Globus pallidus (tissue), 1 donor: ENCODE measurements at regions not wholly inside any gene's neighbourhood (a gene's known extent, or its start where the extent isn't known, plus 50 kb on each side); places are given as distances from the start of the nearest gene placed in this dataset.

Experiments
- DNase-seq: peaks from one replicate; pipeline ENCODE4 v3.0.0-alpha.2; 2015; ENCODE audit warnings: low spot score

DNA sequence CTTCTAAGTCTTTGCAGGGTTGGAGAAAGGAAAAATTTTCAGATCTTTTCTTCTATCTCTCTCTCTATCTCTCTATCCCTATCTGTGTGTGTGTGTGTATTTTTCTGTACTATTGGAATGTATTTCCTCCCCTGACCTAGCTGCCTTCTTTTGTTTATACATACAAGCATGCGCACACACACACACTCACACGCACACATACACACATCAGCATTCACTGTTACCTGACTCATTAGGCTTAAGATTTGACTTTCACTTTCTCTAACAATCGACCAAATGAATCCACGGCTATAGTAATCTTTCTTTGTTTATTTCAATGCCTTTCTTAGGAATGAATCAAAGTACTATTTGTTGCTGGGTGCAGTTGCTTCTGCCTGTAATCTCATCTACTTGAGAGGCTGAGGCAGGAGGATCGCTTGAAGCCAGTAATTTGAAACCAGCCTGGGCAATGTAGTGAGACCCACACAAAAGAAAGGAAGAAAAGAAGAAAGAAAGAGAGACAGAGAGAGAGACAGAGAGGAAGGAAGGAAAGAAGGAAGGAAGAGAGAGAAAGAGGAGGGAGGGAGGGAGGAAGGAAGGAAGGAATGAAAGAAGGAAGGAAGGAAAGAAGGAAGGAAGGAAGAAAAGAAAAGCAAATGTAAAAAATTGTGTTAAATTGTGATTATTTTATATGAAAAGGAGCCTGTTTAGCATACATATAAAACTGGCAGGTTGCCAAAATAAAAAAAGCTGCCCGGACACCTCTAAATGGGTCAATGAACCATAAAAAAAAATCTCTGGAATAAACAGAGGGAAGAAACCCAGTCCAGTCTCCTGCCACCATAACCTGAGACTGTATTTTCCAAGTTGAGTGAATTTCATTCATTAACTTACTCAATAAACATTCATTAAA lies 206.8 kb downstream of the ZNF326 start:
- no peak for DNase-seq

DNA sequence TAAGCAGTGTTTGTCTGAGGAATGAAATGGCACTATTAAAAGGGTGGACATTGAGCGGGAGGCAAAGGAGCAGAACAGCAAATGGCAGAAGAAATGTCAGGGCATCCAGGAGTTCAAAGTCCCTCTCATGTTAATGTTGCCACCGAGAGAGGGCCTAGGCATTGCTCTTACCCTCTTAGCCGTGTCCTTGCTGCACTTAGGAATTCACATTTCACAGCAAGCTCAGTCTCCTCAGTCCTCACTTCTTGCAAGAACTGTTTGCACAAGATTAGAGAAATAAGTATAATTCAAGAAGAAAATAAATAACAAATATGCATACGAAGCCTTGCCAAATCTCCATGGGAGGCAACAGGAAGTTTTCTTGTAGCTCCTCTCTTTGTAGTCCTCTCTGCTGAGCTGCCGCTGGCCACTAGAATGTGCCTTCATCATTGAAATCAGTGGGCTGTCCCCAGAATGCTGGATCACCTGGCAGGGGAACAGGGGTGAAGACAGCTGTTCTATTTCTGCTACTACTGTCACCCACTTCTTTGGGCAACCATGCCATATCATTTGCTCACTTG lies 205.8 kb downstream of the ZNF326 start:
- DNase-seq, result no peak

DNA sequence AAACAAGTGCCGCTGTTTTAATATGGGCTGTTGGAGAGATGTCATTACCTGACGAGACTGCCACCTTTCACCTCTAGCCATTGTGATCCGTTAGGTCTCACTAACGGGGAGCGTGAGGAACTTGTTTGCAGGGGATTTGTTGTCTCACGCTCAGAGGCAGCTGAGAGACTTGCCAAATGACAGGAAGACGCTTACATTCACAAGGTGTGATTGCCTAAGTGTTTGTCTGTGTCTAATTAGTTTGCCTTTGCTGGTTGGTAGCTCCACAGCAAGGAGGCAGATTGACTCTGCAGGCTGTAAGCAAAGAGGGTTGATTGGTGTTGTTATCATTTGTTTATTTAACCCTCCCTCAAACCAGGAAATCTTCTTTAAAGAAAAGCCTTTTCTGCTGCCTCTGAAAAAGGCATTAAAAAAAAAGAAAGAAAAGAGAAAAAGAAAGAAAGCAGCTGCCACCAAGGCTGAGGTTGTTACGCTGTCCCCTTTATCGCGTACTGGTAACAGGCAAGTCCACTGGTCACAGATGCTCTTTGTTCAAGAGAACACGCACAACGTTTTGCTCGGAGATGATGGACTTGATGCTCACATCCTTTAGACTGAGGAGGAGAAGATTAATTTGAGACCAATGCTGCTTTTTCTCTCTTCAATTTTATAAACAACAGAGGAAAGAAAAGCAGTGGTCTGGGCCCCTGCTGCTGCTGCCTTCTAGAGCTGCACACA lies 203.9 kb downstream of the ZNF326 start:
- no peak for DNase-seq

DNA sequence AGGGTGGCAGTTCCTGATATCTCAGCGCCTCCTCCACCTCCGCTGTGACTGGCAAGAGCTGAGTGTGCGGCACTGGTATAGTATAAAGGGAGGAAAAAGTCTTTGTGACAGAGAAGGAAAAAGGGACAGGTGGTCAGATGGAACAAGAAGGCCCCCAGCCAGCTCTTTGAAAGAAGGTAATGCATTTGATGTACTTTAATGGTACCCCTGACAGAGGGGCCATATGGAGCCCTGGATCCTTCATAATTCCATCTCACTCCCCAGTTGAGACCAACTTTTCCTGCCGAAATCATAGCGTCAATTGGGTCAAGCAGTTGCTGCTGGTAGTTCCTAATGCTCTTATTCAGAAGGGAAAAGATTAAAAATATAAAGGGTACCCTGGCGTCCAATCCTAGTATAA lies 198.2 kb downstream of the ZNF326 start:
- DNase-seq, result no peak

DNA sequence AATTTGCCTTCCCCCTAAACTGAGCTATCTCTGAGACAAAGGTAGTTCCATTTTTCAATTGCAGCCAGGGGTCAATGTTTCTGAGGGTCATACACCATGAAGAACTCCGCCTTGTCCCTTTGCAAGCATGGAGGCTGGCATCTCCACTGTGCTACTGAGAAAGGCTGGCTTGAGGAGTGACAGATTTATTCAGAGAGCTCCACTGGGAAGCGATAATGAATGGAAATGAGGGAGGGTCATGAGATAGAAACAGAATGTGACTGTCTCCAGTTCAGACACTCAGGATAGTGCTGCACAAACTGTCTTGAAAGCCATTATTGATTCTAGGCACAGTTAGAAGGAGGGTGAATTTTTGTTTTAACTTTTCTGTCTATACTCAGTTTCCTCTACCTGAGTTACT lies 197.5 kb downstream of the ZNF326 start:
- DNase-seq, result no peak

DNA sequence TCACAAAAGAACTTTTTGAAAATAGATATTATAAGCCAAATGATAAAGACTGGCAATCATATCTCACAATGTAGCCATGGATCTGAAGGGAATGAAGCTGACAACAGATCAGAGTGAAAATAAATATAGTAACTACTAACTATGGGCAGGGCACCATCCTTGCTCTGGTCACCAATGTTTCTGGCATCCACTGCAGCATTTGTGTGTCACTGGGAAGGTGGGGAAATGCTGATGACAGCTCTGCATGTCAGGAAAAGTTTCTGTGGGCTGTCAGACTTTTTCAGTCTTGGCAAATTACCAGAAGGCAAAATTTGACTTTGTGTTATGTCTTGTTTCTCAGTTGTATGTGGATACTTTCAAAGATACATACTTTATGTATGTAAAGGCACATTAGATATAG lies 195.6 kb downstream of the ZNF326 start:
- no peak for DNase-seq

DNA sequence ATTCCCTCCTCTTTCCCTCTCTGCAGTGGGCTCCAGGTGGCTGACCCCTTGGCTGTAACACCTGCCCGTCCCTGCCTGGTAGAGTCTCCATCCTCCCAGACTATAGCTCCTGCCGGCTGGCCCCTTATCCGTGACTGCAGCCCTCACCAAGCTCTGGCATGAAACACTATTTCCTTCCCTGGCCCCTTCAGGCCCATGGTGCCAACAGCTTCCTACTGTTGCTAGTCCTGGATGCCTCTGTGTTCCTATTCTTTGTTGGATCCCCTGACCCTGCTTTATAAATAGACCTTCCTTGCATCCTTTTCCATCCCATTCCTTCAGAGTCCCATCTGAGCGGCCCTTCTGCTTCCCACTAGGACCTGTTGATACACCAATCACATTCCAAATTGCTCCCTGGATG lies 195.0 kb downstream of the ZNF326 start:
- DNase-seq, result no peak

DNA sequence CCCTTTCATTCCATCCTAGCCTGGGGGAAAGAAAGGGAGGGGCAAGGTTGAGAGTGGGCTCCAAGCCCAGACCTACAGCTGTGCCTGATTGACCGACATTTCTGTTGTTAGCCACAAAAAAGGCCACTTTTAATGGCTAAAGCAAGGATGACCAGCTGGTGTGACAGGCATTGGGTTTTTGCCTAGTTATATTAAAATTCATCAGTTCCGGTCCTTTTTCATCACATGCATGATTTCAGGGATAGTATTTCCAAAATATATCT lies 192.3 kb downstream of the ZNF326 start:
- no peak for DNase-seq

DNA sequence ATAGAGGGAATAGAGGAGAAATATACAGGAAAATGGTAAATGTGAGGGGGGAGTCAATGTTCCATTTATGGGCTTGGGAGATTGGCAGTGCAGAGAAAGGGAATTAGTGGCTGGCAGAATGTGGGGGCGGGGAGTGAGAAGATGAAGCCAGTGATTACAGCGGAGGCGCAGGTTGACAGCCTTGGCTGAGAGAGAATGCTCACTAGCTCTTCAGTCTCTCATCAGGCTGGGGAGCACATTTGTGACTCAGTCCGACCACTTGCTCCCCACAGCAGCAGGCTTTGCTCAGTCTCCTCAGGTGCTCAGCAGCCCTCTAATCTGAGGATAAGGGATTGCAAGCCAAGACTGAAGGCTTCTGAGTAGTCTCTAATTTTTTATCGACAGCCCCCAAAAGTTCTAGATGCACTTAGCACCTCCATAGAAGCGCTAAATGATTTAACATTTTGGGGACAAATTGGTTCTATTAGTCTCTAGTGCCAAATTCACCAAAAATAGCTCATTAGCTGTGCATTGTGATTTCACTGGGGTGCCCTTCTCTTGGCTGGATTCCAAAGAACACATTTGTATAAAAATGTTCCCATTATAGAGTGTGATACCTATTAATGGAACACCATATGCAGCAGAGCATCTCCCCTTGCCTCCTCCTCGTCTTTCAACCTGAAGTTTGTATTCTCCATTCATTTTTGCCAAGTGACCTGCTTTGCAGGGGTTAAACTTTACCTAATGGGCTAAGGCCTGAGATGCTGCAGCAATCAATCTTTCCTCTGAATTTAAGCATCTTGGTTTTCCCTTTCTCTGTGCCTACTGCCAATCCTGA lies 191.8 kb downstream of the ZNF326 start:
- DNase-seq, result no peak

DNA sequence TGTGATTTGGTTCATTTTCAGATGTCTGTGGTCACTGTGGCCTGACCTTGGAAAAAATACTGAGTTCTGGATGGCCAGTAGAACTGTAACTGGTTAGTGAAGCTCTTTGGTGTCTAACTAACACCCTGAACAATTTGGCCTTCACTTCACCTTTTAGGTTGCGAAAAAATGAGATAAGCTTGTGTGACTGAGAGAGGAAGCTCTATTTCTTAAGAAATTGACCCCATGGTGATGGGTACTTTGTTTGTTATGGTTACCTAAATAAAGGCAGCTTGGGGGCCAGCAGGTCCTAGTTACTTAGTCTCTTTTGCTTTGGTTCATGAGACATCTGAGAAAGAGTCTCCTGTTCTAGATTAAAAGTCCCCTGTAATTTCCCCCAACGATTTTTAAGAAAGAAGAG lies 181.6 kb downstream of the ZNF326 start:
- DNase-seq, result no peak

DNA sequence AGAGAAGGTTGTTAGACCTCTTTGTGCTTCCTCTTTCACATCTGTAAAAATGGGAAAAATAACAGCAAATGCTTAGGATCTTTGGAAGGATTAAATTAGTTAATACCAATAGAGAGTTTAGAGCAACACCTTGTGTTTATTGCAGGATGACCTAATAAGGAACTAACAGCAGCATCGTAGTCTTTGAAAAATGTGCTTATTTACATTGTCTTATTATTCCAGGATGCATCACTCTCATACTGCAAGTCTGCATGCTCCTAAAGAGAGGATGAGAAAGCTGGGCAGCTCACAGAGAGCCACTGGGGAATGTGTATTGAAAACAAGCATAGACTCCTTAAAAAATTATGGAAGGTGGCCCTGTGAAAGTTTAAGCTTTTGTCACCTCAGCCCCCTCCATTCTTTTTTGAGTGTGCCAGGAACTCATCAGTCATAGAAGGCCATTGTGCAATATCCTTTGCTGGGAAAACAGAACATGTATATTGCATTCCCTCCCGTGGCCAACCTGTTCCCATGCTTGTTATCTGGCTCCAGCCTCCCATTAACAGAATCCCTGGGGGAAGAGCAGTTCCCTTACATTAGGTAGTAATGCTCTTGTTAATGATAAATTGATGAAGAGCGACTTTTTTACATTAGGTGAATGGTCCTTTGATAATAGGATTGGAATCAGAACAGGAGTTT lies 180.7 kb downstream of the ZNF326 start:
- DNase-seq, result no peak

DNA sequence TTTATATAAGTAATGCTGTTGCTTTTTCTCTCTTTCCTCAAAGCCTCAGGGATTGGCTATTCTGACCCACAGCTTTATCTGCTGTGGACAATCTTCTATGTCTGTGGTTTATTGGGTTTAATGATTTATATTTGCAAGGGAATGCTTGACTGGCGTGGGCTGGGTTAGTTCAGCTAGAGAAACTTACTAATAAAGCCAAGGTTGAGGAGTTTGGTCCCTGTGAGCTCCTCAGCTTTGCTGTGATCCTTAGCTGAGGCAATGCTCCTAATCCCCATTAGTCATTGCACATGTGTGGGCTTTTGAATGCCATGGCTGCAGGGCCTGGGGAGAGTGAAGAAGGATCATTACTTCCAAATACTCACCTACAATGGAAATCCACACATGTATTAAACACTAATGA lies 179.3 kb downstream of the ZNF326 start:
- DNase-seq, result no peak

DNA sequence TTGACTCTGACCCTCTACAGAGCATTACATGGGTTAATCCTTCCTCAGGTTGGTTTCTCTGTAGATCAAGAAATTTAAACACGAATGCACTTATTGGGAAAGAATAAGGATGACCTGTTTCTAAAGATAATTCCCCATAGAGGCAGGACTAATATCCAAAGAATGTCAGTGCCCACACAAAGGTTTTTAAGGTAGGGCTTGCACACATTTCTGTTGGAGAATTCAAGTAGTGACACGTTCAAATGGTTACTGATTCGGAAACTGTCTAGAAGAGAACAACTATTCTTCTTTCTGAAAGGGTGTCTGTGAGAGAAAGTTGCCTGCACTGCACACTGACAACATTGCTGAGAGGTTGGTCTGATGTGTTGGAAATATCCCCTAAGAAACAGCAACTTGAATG lies 167.3 kb downstream of the ZNF326 start:
- no peak for DNase-seq

DNA sequence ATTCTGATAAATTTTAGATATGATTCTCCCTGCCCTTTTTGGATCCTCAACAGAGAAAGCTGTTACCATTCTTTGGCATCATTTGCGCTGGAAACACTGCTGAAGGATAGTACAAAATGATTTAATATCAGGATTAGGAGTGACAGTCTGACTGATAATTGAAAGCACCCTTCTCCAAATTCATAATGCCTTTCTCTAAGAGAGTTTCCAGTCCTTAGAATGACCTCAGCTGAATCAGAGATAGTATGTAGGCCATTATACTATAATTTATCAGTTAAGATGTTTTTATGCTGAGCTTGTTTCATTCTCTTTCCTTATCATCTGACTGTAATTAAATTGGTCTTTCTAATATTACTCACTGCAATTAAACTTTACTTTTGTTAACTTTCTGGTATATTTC lies 166.7 kb downstream of the ZNF326 start:
- DNase-seq, result no peak

DNA sequence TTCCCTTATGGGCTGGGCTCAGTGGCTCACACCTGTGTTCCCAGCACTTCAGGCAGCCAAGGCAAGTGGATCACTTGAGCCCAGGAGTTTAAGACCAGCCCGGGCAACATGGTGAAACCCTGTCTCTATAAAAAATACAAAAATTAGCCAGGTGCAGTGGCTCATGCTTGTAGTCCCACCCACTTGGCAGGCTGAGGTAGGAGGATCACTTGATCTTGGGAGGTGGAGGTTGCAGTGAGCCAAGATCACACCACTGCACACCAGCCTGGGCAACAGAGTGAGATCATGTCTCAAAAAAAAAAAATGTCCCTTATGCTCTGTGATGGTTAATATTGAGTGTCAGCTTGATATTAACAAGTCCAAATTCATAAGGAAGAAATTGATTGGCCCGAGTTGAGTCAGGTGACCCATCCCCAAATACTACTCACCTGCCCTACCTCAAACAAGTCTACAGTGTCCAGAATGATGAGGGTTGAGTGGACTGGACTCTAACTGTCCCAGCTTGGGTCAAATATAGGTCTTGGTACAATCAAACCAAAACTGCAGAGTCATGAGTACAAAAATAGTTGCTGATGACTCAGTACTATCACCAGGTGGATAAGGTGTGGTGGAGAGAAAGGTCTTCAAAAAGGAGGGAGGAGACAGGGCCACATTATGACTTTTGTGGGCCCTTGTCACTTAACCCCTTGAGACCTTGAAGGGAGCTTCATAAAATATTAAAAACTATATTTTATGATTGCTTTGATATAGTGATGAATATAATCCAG lies 161.0 kb downstream of the ZNF326 start:
- DNase-seq, result no peak

DNA sequence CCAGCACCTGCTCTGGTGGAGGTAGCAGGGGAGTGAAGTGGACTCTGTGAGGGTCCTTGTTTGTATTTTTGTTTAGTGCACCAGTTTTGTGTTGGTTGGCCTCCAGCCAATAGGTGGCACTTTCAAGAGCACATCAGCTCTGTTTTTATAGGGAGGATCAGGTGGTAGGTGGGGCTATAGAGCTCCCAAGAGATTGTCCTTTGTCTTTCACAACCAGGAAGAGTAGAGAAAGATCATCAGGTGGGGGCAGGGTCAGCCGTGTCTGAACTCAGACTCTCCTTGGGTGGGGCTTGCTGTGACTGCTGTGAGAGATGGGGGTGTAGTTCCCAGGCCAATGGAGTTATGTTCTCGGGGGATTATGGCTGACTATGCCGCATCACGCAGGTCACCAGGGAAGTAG lies 159.8 kb downstream of the ZNF326 start:
- DNase-seq, result no peak

DNA sequence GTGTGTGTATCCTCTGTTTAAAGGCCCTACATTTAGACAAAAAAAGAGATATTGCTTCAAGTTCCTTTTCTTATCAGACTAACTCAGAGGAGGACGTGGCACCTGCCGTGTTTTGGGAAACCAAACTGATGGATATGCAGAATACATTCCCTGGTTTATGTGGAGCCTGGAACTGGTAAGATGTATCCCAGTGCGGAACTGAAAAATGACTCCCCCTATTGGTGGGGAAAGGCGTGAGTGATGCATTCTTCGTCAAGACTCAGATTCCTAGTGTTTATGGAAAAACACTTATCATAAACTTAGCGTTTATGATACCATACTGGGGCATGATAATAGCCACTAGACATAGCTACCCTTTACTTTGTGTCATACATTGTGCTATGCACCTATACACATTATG lies 154.2 kb downstream of the ZNF326 start:
- DNase-seq, result no peak

DNA sequence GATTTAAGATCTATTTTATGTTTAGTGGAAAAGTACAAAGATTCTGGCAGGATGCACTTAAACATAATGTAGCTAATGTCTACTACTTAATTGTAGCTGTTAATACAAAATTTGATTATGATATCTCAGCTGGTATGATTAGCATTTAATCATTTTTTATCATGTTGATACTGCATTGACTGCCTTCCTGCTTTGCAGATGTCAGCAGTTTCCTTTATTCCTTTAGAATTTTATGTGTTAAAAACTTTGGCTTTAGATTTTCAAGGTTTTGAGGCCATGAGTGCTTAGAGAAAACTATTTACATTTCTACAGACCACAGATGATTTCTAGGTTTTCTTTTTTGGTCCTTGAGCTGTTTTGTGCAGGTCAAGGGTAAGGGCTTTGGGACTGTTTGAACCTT lies 152.2 kb downstream of the ZNF326 start:
- DNase-seq, result no peak

DNA sequence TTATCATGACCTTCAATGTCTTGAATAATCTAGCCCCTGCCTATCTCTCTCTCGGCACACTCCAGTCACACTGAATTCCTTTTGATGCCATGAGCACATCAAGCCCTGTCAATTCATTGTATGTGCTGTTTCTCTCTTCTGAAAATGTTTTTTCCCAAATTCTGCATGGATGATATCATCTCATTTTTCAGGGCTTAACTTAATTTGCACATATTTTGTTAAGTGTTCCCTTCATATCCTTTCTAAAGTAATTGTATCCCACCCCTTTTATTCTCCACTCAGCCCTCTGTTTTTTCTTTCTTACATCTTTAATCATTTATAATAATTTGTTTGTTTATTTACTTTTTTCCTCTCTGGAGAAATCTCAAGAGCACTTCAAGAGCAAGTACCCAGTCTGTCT lies 149.9 kb downstream of the ZNF326 start:
- no peak for DNase-seq

DNA sequence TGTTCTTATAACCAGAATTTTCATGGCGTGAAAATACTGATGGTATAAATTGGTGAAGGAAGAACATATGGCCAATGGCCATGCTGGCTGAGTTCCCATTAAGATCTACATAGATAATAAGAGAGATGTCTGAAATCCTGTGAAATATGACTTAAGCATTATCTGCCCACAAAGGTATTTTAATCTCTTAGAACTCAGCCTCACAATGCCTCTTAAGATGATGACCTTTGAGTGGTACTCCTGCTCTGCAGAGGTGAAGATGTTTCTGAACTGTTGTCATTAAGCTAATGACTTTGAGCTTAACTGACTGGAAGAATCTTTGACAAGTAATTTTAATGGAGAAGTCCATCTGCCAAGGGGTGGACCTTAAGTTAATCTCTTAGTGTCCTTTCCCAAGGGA lies 148.7 kb downstream of the ZNF326 start:
- no peak for DNase-seq

DNA sequence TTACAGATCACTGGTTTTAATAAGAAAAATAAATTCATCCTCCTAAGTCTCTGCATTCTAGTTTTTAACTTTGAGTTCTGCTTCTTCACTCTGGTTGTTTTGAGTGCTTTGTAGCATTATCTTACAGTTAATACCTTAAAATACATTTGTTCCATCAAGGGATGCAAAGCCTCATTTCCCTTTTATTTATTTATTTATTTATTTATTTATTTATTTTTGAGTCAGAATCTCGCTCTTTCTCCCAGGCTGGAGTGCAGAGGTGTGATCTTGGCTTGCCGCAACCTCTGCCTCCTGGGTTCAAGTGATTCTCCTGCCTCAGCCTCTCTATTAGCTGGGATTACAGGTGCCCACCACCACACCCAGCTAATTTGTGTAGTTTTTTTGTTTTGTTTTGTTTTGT lies 147.8 kb downstream of the ZNF326 start:
- DNase-seq, result no peak
